GM12873 (cell line): ENCODE measurements at regions not wholly inside any gene's neighbourhood (a gene's known extent, or its start where the extent isn't known, plus 50 kb on each side); places are given as distances from the start of the nearest gene placed in this dataset.

Source experiments
- TF ChIP-seq, protein P1 (sequence below): IDR thresholded peaks from 2 replicates; pipeline ENCODE4 v1.5.1; 2012; ENCODE audit warnings: low read depth, mild to moderate bottlenecking, moderate library complexity, low read length, control low read depth; ENCODE audit not compliant: insufficient read depth; ENCODE audit errors: missing control alignments

DNA sequence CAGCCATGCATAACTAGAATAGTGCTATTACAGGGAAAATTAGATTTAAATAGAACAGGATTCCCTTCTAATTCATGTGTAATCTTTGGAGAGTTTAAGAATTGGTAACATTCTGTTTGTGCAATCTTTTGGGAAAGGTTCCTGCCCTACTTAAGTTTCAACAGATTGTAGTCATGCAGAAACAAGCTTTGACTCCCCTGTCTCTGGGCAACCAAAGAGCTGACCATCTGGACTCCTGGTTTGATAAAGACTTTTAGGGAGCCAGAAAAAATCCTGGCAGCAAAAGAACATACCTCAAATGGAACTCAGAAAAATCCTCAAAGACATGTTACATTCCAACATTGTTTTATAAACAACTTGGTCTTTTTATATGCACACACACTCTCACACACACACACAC lies 191.1 kb upstream of the NEIL3 start:
- TF ChIP-seq, protein P1, sequence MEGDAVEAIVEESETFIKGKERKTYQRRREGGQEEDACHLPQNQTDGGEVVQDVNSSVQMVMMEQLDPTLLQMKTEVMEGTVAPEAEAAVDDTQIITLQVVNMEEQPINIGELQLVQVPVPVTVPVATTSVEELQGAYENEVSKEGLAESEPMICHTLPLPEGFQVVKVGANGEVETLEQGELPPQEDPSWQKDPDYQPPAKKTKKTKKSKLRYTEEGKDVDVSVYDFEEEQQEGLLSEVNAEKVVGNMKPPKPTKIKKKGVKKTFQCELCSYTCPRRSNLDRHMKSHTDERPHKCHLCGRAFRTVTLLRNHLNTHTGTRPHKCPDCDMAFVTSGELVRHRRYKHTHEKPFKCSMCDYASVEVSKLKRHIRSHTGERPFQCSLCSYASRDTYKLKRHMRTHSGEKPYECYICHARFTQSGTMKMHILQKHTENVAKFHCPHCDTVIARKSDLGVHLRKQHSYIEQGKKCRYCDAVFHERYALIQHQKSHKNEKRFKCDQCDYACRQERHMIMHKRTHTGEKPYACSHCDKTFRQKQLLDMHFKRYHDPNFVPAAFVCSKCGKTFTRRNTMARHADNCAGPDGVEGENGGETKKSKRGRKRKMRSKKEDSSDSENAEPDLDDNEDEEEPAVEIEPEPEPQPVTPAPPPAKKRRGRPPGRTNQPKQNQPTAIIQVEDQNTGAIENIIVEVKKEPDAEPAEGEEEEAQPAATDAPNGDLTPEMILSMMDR, result no peak

- TF ChIP-seq, protein P1, result no peak
Observed at GRCh38 chr4:177119021-177119471, 190.6 kb upstream of the NEIL3 start.

- TF ChIP-seq, protein P1, result no peak
Observed at GRCh38 chr4:177119691-177120090, 190.0 kb upstream of the NEIL3 start.

DNA sequence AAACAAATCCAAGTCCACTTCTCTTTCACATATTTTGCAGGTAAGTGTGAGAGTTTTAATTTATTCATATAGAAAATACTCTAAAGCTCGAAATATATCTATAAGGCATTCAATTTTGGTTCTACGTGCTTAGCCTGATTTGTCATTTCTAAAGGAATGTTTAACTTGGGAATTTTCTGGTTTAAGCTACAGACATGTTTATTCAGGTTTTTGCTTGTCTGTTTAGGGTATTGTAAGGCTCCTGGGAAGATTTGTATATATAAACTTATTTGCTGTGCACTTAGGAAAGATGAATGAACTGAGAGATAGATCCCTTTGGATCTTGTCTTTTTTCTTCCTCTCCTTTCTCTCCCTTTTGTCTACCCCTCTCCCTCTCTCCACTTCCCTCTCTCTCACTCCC lies 185.9 kb upstream of the NEIL3 start:
- TF ChIP-seq, protein P1, result no peak

- TF ChIP-seq, protein P1, result no peak
Observed at GRCh38 chr4:177124349-177125064, 185.2 kb upstream of the NEIL3 start.

- TF ChIP-seq, protein P1, result no peak
Observed at GRCh38 chr4:177125656-177126055, 184.0 kb upstream of the NEIL3 start.

DNA sequence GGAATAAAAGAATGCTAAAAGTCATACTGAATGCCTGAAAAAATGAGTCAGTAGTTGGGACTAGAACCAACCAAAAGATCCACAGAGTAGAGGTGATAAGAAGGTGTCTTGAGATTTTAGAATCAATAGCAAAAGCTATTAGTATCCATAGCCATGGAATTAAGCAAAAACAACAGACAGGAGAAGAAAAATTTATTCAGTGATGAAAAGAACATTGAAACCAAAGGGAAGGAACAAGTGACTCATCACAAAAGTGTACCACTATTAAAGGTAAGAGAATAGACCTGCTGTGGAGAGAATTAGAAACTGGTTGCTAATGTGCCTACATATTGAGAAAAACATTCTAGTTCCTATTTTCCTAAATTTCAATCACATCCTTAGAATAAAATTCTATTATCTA lies 182.0 kb upstream of the NEIL3 start:
- TF ChIP-seq, protein P1, result no peak
